Peyer's patch (tissue), 4 donors: ENCODE measurements at regions not wholly inside any gene's neighbourhood (a gene's known extent, or its start where the extent isn't known, plus 50 kb on each side); places are given as distances from the start of the nearest gene placed in this dataset.
"Not testable (repeated sequence)": the region's sequence is repeated elsewhere in the genome, so short reads cannot be mapped to it uniquely, and the experiment has no call there.

Experiments
- DNase-seq, 3 donors: peaks; one replicate each; pipeline ENCODE4 v3.0.0-alpha.2; 2017 to 2019
- H3K27ac ChIP-seq, 4 donors: fragments of 200-600 bp; sonication (generic); one replicate each; pipeline ENCODE4 v1.5.1; 2016 to 2019
- H3K27me3 ChIP-seq, 2 donors: fragments of 200-600 bp; sonication (generic); one replicate each; pipeline ENCODE4 v1.5.1; 2019
- H3K36me3 ChIP-seq, 3 donors: fragments of 200-600 bp; sonication (generic); one replicate each; pipeline ENCODE4 v1.5.1; 2016 to 2019
- H3K4me1 ChIP-seq, 4 donors: fragments of 200-600 bp; sonication (generic); one replicate each; pipeline ENCODE4 v1.5.1; 2016 to 2019
- H3K4me3 ChIP-seq, 4 donors: fragments of 200-600 bp; sonication (generic); 1 replicate in 3 of 4; 2 replicates in 1 of 4; pipeline ENCODE4 v1.5.1; 2016 to 2019; ENCODE audit warnings: mild to moderate bottlenecking in 1 of 4
- H3K9me3 ChIP-seq, 4 donors: fragments of 200-600 bp; sonication (generic); one replicate each; pipeline ENCODE4 v1.5.1; 2016 to 2019; ENCODE audit warnings: mild to moderate bottlenecking in 1 of 4
- CTCF ChIP-seq, 6 experiments: fragments of 450-650 bp in 4 of 6; fragments of 200-600 bp in 2 of 6; sonication (generic) in 1 of 6; IDR thresholded peaks; one replicate each; pipeline ENCODE4 v1.5.1; 2017 to 2019; ENCODE audit warnings: antibody characterized with exemption in 6 of 6, mild to moderate bottlenecking in 3 of 6, moderate library complexity in 1 of 6
- POLR2A ChIP-seq, 2 donors: fragments of 450-650 bp; IDR thresholded peaks; one replicate each; pipeline ENCODE4 v1.5.1; 2017; ENCODE audit warnings: antibody characterized with exemption in 2 of 2, mild to moderate bottlenecking in 2 of 2, moderate library complexity in 2 of 2

- Histone ChIP-seq H3K36me3 (no peaks in the 10 kb centered on the region), H3K4me1 (peaks cover 0 to 6% (median 0%) of the 10 kb centered on the region in 4 donors), H3K27me3 (no peaks in the 10 kb centered on the region), H3K4me3 (no peak overlapping the region), H3K9me3 (no peaks in the 10 kb centered on the region), H3K27ac (no peak overlapping the region)
- DNase-seq = no peak
- no peak for TF ChIP-seq POLR2A (IDR thresholded peaks at IDR 0.05)
These were observed 312.0 kb upstream of the RPS23 start for GRCh38 chr5:82590112-82590511.

GRCh38 chr5:82586661-82587310, 308.6 kb upstream of the RPS23 start:
- Histone ChIP-seq H3K27ac (no peak overlapping the region), H3K36me3 (no peaks in the 10 kb centered on the region)
- DNase-seq = no peak

GRCh38 chr5:82586181-82586580, 308.0 kb upstream of the RPS23 start:
- no peak for TF ChIP-seq CTCF (IDR thresholded peaks at IDR 0.05)
- peaks cover 0 to 5% (median 0%) of the 10 kb centered on the region in 4 donors for H3K9me3 ChIP-seq
- H3K4me1 ChIP-seq = no peaks in the 10 kb centered on the region
- no peaks in the 10 kb centered on the region for H3K27me3 ChIP-seq
- H3K36me3 ChIP-seq = no peaks in the 10 kb centered on the region
- DNase-seq = no peak
- no peak overlapping the region for H3K4me3 ChIP-seq
- H3K27ac ChIP-seq = no peak overlapping the region

More at GRCh38 chr5:82586661-82587310, 308.6 kb upstream of the RPS23 start:
- peaks cover 0 to 5% (median 0%) of the 10 kb centered on the region in 4 donors for H3K9me3 ChIP-seq
- no peak overlapping the region for H3K4me3 ChIP-seq
- no peaks in the 10 kb centered on the region for H3K4me1 ChIP-seq
- TF ChIP-seq CTCF (IDR thresholded peaks at IDR 0.05) = no peak
- no peak for TF ChIP-seq POLR2A (IDR thresholded peaks at IDR 0.05)
- H3K27me3 ChIP-seq = no peaks in the 10 kb centered on the region

GRCh38 chr5:82584631-82585030, 306.5 kb upstream of the RPS23 start:
- H3K36me3 ChIP-seq = no peaks in the 10 kb centered on the region
- H3K9me3 ChIP-seq = peaks cover 0 to 5% (median 0%) of the 10 kb centered on the region in 4 donors
- no peaks in the 10 kb centered on the region for H3K27me3 ChIP-seq
- DNase-seq = no peak
- no peak for TF ChIP-seq CTCF (IDR thresholded peaks at IDR 0.05)
- no peak overlapping the region for H3K4me3 ChIP-seq
- no peak overlapping the region for H3K27ac ChIP-seq
- H3K4me1 ChIP-seq = no peaks in the 10 kb centered on the region

GRCh38 chr5:82583331-82583730, 305.2 kb upstream of the RPS23 start:
- not testable (repeated sequence) for H3K4me3 ChIP-seq, DNase-seq, H3K27ac ChIP-seq, H3K4me1 ChIP-seq, H3K9me3 ChIP-seq, H3K36me3 ChIP-seq, H3K27me3 ChIP-seq

- TF ChIP-seq CTCF (IDR thresholded peaks at IDR 0.05) (no peak), POLR2A (IDR thresholded peaks at IDR 0.05) (no peak)
- no peak for DNase-seq
- Histone ChIP-seq H3K9me3 (no peaks in the 10 kb centered on the region), H3K4me3 (no peak overlapping the region), H3K36me3 (no peaks in the 10 kb centered on the region), H3K27ac (no peak overlapping the region), H3K27me3 (no peaks in the 10 kb centered on the region), H3K4me1 (no peaks in the 10 kb centered on the region)
These were observed 286.8 kb upstream of the RPS23 start for GRCh38 chr5:82564963-82565362.

- no peaks in the 10 kb centered on the region for H3K9me3 ChIP-seq
- no peak for DNase-seq
- H3K27me3 ChIP-seq = no peaks in the 10 kb centered on the region
- no peaks in the 10 kb centered on the region for H3K36me3 ChIP-seq
- H3K4me3 ChIP-seq = no peak overlapping the region
- H3K4me1 ChIP-seq = no peaks in the 10 kb centered on the region
- no peak for TF ChIP-seq CTCF (IDR thresholded peaks at IDR 0.05)
- no peak for TF ChIP-seq POLR2A (IDR thresholded peaks at IDR 0.05)
- H3K27ac ChIP-seq = no peak overlapping the region
These were observed 285.6 kb upstream of the RPS23 start for GRCh38 chr5:82563745-82564144.
